Upper lobe of right lung (tissue), 1 donor: ENCODE measurements at regions not wholly inside any gene's neighbourhood (a gene's known extent, or its start where the extent isn't known, plus 50 kb on each side); places are given as distances from the start of the nearest gene placed in this dataset.

ENCODE experiments used
- ATAC-seq: fragments of 200-7000 bp; cut with Tn5 transposase; one replicate; pipeline ENCODE4 v1.9.1; 2020; ENCODE audit warnings: mild to moderate bottlenecking, moderate library complexity
- DNase-seq: peaks from one replicate; pipeline ENCODE4 v3.0.0-alpha.2; 2020
- H3K27ac ChIP-seq: fragments of 200-600 bp; one replicate; pipeline ENCODE4 v1.8.0; 2022
- H3K27me3 ChIP-seq: fragments of 200-600 bp; one replicate; pipeline ENCODE4 v1.8.0; 2022; ENCODE audit warnings: mild to moderate bottlenecking
- H3K36me3 ChIP-seq: fragments of 200-600 bp; one replicate; pipeline ENCODE4 v1.8.0; 2022
- H3K4me1 ChIP-seq: fragments of 200-600 bp; one replicate; pipeline ENCODE4 v1.8.0; 2022
- H3K4me3 ChIP-seq: fragments of 200-600 bp; one replicate; pipeline ENCODE4 v1.8.0; 2022; ENCODE audit warnings: mild to moderate bottlenecking
- H3K9me3 ChIP-seq: fragments of 200-600 bp; one replicate; pipeline ENCODE4 v1.8.0; 2022
- CTCF ChIP-seq: fragments of 200-600 bp; IDR thresholded peaks from one replicate; pipeline ENCODE4 v1.8.0; 2022; ENCODE audit warnings: antibody characterized with exemption
- intact Hi-C: fragments of 100-400 bp; cut with DNase I; formaldehyde crosslinking; loops from one replicate; pipeline ENCODE4 v1.11.0; 2022
- donor health status: DM: no; HTN: yes; CAD: no; lungs with severe emphysema.

GRCh38 chr7:46321556-46322205, 400.6 kb upstream of the IGFBP3 start:
- Histone ChIP-seq H3K36me3 (no peaks in the 10 kb centered on the region), H3K27me3 (no peaks in the 10 kb centered on the region), H3K4me1 (no peaks in the 10 kb centered on the region), H3K27ac (no peak overlapping the region), H3K9me3 (no peaks in the 10 kb centered on the region), H3K4me3 (no peak overlapping the region)
- no peak for DNase-seq
- ATAC-seq: no peak
- intact Hi-C loops: no loop called here
- no peak for TF ChIP-seq CTCF

- intact Hi-C loops: no loop called here
- no peaks in the 10 kb centered on the region for H3K27me3 ChIP-seq
- H3K27ac ChIP-seq: no peak overlapping the region
- H3K4me1 ChIP-seq: no peaks in the 10 kb centered on the region
- H3K36me3 ChIP-seq: no peaks in the 10 kb centered on the region
- no peak for DNase-seq
- TF ChIP-seq CTCF: no peak
- H3K4me3 ChIP-seq: no peak overlapping the region
- no peaks in the 10 kb centered on the region for H3K9me3 ChIP-seq
- no peak for ATAC-seq
Observed at GRCh38 chr7:46320956-46321355, 399.9 kb upstream of the IGFBP3 start.

- H3K4me3 ChIP-seq: no peak overlapping the region
- no peak for TF ChIP-seq CTCF
- no peak for DNase-seq
- intact Hi-C loops: no loop called here
- H3K9me3 ChIP-seq: no peaks in the 10 kb centered on the region
- ATAC-seq: no peak
- no peaks in the 10 kb centered on the region for H3K27me3 ChIP-seq
- no peaks in the 10 kb centered on the region for H3K4me1 ChIP-seq
- no peak overlapping the region for H3K27ac ChIP-seq
- no peaks in the 10 kb centered on the region for H3K36me3 ChIP-seq
Observed at GRCh38 chr7:46319841-46320240, 398.8 kb upstream of the IGFBP3 start.

GRCh38 chr7:46318276-46318675, 397.2 kb upstream of the IGFBP3 start:
- intact Hi-C loops: no loop called here
- Histone ChIP-seq H3K27ac (no peak overlapping the region), H3K36me3 (no peaks in the 10 kb centered on the region), H3K4me3 (no peak overlapping the region), H3K9me3 (no peaks in the 10 kb centered on the region), H3K4me1 (no peaks in the 10 kb centered on the region), H3K27me3 (no peaks in the 10 kb centered on the region)
- ATAC-seq (no peak), DNase-seq (no peak)
- no peak for TF ChIP-seq CTCF

GRCh38 chr7:46317256-46317655, 396.2 kb upstream of the IGFBP3 start:
- H3K27ac ChIP-seq: no peak overlapping the region
- no peaks in the 10 kb centered on the region for H3K4me1 ChIP-seq
- intact Hi-C loops: no loop called here
- DNase-seq (no peak), ATAC-seq (no peak)
- no peaks in the 10 kb centered on the region for H3K9me3 ChIP-seq
- H3K4me3 ChIP-seq: no peak overlapping the region
- TF ChIP-seq CTCF: no peak
- no peaks in the 10 kb centered on the region for H3K27me3 ChIP-seq
- H3K36me3 ChIP-seq: no peaks in the 10 kb centered on the region

GRCh38 chr7:46315891-46316290, 394.8 kb upstream of the IGFBP3 start:
- no peak for DNase-seq
- Histone ChIP-seq H3K27me3 (no peaks in the 10 kb centered on the region), H3K27ac (no peak overlapping the region), H3K4me3 (no peak overlapping the region), H3K36me3 (no peaks in the 10 kb centered on the region), H3K4me1 (no peaks in the 10 kb centered on the region), H3K9me3 (no peaks in the 10 kb centered on the region)
- no peak for TF ChIP-seq CTCF
- no peak for ATAC-seq
- intact Hi-C loops: no loop called here
